ENCODE measurements at regions not wholly inside any gene's neighbourhood (a gene's known extent, or its start where the extent isn't known, plus 50 kb on each side); places are given as distances from the start of the nearest gene placed in this dataset.

DNA sequence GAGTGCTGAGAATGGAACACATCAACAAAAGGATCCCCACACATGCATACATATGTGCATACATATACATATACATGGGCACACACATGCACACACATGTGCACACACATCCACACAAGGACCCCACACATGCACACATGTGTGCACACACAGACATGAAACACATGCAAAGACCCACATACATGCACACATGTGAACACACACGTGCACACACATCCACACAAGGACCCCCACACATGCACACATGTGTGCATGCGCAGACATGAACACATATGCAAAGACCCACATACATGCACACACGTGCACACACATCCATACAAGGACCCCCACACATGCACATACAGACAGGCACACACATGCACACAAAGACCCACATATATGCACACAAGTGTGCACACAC is 104.4 kb upstream of the ADARB2 start:
- DNase-seq: no peak

DNA sequence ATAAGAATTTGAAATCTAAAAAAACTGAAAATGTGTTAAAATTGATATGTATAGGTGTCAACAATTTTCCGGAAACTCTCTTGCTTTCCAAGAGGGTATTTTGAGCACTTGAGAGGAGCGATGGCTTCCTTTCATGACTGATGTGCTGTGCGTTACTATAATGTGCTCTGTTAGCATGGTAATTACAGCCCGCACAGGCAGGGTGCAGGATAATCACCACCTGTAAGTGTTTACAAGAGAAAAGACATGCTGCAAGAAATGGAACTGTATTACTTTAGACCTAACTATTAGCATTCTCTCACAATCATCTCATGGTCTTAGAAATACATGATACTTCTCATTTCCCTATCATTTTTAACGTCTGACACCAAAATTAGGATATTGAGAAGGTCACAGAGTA is 92.4 kb upstream of the ADARB2 start:
- DNase-seq: no peak

- peak; percentile 11 for DNase-seq
Measured at GRCh38 chr10:1824928-1825327, 87.6 kb upstream of the ADARB2 start.

- DNase-seq: no peak
Measured at GRCh38 chr10:1814556-1814955, 77.2 kb upstream of the ADARB2 start.

GRCh38 chr10:1809139-1809741 is 71.9 kb upstream of the ADARB2 start:
- no peak for DNase-seq

DNA sequence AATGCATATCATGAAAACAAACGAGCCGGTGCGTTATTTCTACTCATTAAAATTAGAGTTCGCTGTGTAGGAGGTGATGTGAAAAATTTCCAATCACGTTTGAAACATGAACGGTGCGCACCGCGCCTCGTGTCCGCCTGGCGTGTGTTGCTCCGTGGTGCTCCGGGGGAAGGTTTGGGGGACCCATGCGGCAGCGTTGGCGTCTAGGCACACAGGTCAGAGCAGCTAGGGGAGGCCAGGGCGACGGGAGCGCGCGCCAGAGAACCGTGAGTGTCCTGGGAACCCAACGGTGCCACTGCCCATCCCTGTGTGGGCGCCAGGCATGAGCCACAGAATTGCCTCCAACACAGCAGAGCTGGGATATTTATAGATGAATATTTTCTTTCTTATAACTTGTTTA is 70.6 kb upstream of the ADARB2 start:
- no peak for DNase-seq

GRCh38 chr10:1807196-1807595 is 69.9 kb upstream of the ADARB2 start:
- DNase-seq: no peak

DNA sequence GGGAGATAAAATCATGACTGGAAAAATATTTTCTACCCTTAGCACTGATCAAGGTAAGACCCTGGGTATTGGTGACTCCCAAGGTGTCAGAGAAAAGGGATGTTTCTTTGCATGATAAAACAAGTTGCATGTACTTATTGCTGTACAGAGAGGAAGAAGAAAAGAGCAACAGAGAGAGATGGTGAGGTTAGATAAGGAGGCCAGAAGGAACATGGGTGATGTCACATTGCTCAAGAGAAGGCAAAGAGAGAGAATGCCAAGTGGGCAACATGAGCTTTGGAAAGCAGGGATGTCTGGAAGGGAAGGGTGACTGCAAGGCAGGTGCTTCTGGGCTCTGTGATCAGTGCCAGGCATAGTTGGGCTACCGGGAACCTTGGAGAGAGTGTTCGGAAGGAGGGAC is 65.1 kb upstream of the ADARB2 start:
- no peak for DNase-seq

- DNase-seq: no peak
Measured at GRCh38 chr10:1788401-1788800, 51.1 kb upstream of the ADARB2 start.
